ENCODE measurements at regions not wholly inside any gene's neighbourhood (a gene's known extent, or its start where the extent isn't known, plus 50 kb on each side); places are given as distances from the start of the nearest gene placed in this dataset.

- TF ChIP-seq POLR2AphosphoS5 (IDR thresholded peaks at IDR 0.05; ENCODE audit: low read depth, low read length) = no peak
- TF ChIP-seq, protein P1, sequence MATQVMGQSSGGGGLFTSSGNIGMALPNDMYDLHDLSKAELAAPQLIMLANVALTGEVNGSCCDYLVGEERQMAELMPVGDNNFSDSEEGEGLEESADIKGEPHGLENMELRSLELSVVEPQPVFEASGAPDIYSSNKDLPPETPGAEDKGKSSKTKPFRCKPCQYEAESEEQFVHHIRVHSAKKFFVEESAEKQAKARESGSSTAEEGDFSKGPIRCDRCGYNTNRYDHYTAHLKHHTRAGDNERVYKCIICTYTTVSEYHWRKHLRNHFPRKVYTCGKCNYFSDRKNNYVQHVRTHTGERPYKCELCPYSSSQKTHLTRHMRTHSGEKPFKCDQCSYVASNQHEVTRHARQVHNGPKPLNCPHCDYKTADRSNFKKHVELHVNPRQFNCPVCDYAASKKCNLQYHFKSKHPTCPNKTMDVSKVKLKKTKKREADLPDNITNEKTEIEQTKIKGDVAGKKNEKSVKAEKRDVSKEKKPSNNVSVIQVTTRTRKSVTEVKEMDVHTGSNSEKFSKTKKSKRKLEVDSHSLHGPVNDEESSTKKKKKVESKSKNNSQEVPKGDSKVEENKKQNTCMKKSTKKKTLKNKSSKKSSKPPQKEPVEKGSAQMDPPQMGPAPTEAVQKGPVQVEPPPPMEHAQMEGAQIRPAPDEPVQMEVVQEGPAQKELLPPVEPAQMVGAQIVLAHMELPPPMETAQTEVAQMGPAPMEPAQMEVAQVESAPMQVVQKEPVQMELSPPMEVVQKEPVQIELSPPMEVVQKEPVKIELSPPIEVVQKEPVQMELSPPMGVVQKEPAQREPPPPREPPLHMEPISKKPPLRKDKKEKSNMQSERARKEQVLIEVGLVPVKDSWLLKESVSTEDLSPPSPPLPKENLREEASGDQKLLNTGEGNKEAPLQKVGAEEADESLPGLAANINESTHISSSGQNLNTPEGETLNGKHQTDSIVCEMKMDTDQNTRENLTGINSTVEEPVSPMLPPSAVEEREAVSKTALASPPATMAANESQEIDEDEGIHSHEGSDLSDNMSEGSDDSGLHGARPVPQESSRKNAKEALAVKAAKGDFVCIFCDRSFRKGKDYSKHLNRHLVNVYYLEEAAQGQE (IDR thresholded peaks at IDR 0.05; ENCODE audit: insufficient read depth in 1 of 2, low read depth in 2 of 2, low read length in 2 of 2) = no peak
- TF ChIP-seq TAF1 (IDR thresholded peaks at IDR 0.05; ENCODE audit: borderline replicate concordance, insufficient read depth, low read length) = no peak
- TF ChIP-seq SIN3A (IDR thresholded peaks at IDR 0.05; ENCODE audit: borderline replicate concordance, insufficient read depth, low read length) = no peak
- TF ChIP-seq FOXP2 (optimal IDR thresholded peaks at IDR 0.05; ENCODE audit: borderline replicate concordance, extremely low read depth, extremely low read length, insufficient read depth) = no peak
Measured at GRCh38 chr5:144800169-144800568, 629.5 kb downstream of the KCTD16 start.
